Liver (tissue), 8 donors: ENCODE measurements at regions not wholly inside any gene's neighbourhood (a gene's known extent, or its start where the extent isn't known, plus 50 kb on each side); places are given as distances from the start of the nearest gene placed in this dataset.

Source experiments
- DNase-seq: peaks from one replicate; pipeline ENCODE4 v3.0.0-alpha.2; 2017; ENCODE audit warnings: low spot score
- H3K27ac ChIP-seq, 2 donors: one replicate each; pipeline ENCODE4 v1.7.0; 2013; ENCODE audit warnings: inconsistent platforms in 2 of 2, low read length in 2 of 2, control low read depth in 1 of 2, low read depth in 1 of 2, mild to moderate bottlenecking in 1 of 2
- H3K27me3 ChIP-seq, 4 donors: one replicate each; pipeline versions ENCODE4 v1.6.1 to v1.7.0; 2013; ENCODE audit warnings: low read length in 3 of 4, inconsistent platforms in 1 of 4, mild to moderate bottlenecking in 1 of 4, moderate library complexity in 1 of 4; ENCODE audit not compliant: control insufficient read depth in 4 of 4, insufficient read depth in 4 of 4
- H3K36me3 ChIP-seq, 4 donors: one replicate each; pipeline versions ENCODE4 v1.6.1 to v1.7.0; 2013; ENCODE audit warnings: low read length in 3 of 4, mild to moderate bottlenecking in 3 of 4, low read depth in 1 of 4, moderate library complexity in 1 of 4; ENCODE audit not compliant: control insufficient read depth in 4 of 4, insufficient read depth in 3 of 4
- H3K4me1 ChIP-seq, 4 donors: one replicate each; pipeline versions ENCODE4 v1.6.1 to v1.7.0; 2013; ENCODE audit warnings: low read length in 3 of 4, mild to moderate bottlenecking in 3 of 4, moderate library complexity in 1 of 4; ENCODE audit not compliant: control insufficient read depth in 4 of 4, insufficient read depth in 4 of 4
- H3K4me3 ChIP-seq, 3 donors: one replicate each; pipeline versions ENCODE4 v1.6.1 to v1.7.0; 2013; ENCODE audit warnings: low read length in 3 of 3, control low read depth in 1 of 3, low read depth in 1 of 3, mild to moderate bottlenecking in 1 of 3
- H3K9ac ChIP-seq, 2 donors: one replicate each; pipeline ENCODE4 v1.7.0; 2013; ENCODE audit warnings: low read length in 2 of 2, mild to moderate bottlenecking in 2 of 2, moderate library complexity in 2 of 2, control low read depth in 1 of 2, low read depth in 1 of 2
- H3K9me3 ChIP-seq, 4 donors: one replicate each; pipeline versions ENCODE4 v1.6.1 to v1.7.0; 2013; ENCODE audit warnings: low read length in 3 of 4; ENCODE audit not compliant: control insufficient read depth in 4 of 4
- ATF3 ChIP-seq: IDR thresholded peaks from 2 replicates; pipeline ENCODE4 v1.6.1; 2016; ENCODE audit warnings: antibody characterized with exemption
- CTCF ChIP-seq: fragments of 150-350 bp; IDR thresholded peaks from 2 replicates; pipeline ENCODE4 v1.5.1; 2017; ENCODE audit warnings: improper control_type of control experiment, low read depth, low read length; ENCODE audit not compliant: missing input control
- EGR1 ChIP-seq, 2 donors: IDR thresholded peaks; 2 replicates each; pipeline ENCODE4 v1.6.1; 2016 to 2018; ENCODE audit warnings: antibody characterized with exemption in 2 of 2, low read depth in 2 of 2
- FOXA1 ChIP-seq: IDR thresholded peaks from 2 replicates; pipeline ENCODE4 v1.6.1; 2016; ENCODE audit warnings: antibody characterized with exemption
- FOXA2 ChIP-seq: IDR thresholded peaks from 2 replicates; pipeline ENCODE4 v1.6.1; 2016; ENCODE audit warnings: antibody characterized with exemption
- GABPA ChIP-seq, 2 donors: IDR thresholded peaks in 1 of 2; conservative IDR thresholded peaks in 1 of 2; 2 replicates each; pipeline ENCODE4 v1.6.1; 2016; ENCODE audit warnings: antibody characterized with exemption in 2 of 2, mild to moderate bottlenecking in 1 of 2, moderate library complexity in 1 of 2
- HNF4A ChIP-seq, 2 donors: conservative IDR thresholded peaks; 2 replicates each; pipeline ENCODE4 v1.6.1; 2016; ENCODE audit warnings: antibody characterized with exemption in 2 of 2, mild to moderate bottlenecking in 2 of 2
- HNF4G ChIP-seq: IDR thresholded peaks from 2 replicates; pipeline ENCODE4 v1.6.1; 2016; ENCODE audit warnings: antibody characterized with exemption
- JUND ChIP-seq, 2 donors: IDR thresholded peaks; 2 replicates each; pipeline ENCODE4 v1.6.1; 2016; ENCODE audit warnings: antibody characterized with exemption in 2 of 2
- MAX ChIP-seq: IDR thresholded peaks from 2 replicates; pipeline ENCODE4 v1.6.1; 2016; ENCODE audit warnings: antibody characterized with exemption
- NR2F2 ChIP-seq: IDR thresholded peaks from 2 replicates; pipeline ENCODE4 v1.6.1; 2016; ENCODE audit warnings: antibody characterized with exemption
- RAD21 ChIP-seq, 2 donors: IDR thresholded peaks; 2 replicates each; pipeline ENCODE4 v1.6.1; 2016; ENCODE audit warnings: antibody characterized with exemption in 2 of 2, mild to moderate bottlenecking in 2 of 2
- REST ChIP-seq: IDR thresholded peaks from 2 replicates; pipeline ENCODE4 v1.6.1; 2016; ENCODE audit warnings: antibody characterized with exemption, mild to moderate bottlenecking
- RXRA ChIP-seq, 2 donors: IDR thresholded peaks; 2 replicates each; pipeline ENCODE4 v1.6.1; 2017 to 2018; ENCODE audit warnings: antibody characterized with exemption in 2 of 2, mild to moderate bottlenecking in 1 of 2
- SP1 ChIP-seq: IDR thresholded peaks from 2 replicates; pipeline ENCODE4 v1.6.1; 2018; ENCODE audit warnings: antibody characterized with exemption, mild to moderate bottlenecking
- TAF1 ChIP-seq: conservative IDR thresholded peaks from 2 replicates; pipeline ENCODE4 v1.6.1; 2016; ENCODE audit warnings: antibody characterized with exemption, mild to moderate bottlenecking
- YY1 ChIP-seq: IDR thresholded peaks from 2 replicates; pipeline ENCODE4 v1.6.1; 2016; ENCODE audit warnings: antibody characterized with exemption, mild to moderate bottlenecking
- ZBTB33 ChIP-seq: IDR thresholded peaks from 2 replicates; pipeline ENCODE4 v1.6.1; 2016; ENCODE audit warnings: antibody characterized with exemption
- WGBS: extraction: QIAGEN DNeasy Blood & Tissue Kit; methylation state at CpG from one replicate; pipeline ENCODE4 v1.1.7; 2013; 5-methylcytosine and 5-hydroxymethylcytosine counted together
- donor health status: healthy.
- donor health status: healthy.
- donor health status: healthy.
- donor health status: healthy.
- donor health status: healthy.

GRCh38 chr14:29273513-29273912, 506.9 kb downstream of the FOXG1 start:
- Histone ChIP-seq H3K9ac (no peak overlapping the region), H3K36me3 (no peaks in the 10 kb centered on the region), H3K27ac (no peak overlapping the region), H3K4me3 (no peak overlapping the region), H3K9me3 (no peaks in the 10 kb centered on the region), H3K27me3 (no peaks in the 10 kb centered on the region), H3K4me1 (no peaks in the 10 kb centered on the region)
- no peak for TF ChIP-seq HNF4A (conservative IDR thresholded peaks at IDR 0.05)
- TF ChIP-seq GABPA (IDR thresholded peaks at IDR 0.05 in 1 of 2, conservative IDR thresholded peaks at IDR 0.05 in 1 of 2), result no peak
- no peak for TF ChIP-seq YY1
- TF ChIP-seq SP1, result no peak
- TF ChIP-seq TAF1, result no peak
- no peak for TF ChIP-seq FOXA2
- TF ChIP-seq ZBTB33, result no peak
- no peak for DNase-seq
- WGBS, result 83% methylated on average over 1 of the region's 1 CpG

- no peak for DNase-seq
These were observed 508.5 kb downstream of the FOXG1 start for GRCh38 chr14:29274890-29275596.

More at GRCh38 chr14:29274890-29275596, 508.5 kb downstream of the FOXG1 start:
- H3K27me3 ChIP-seq, result peaks cover 0 to 2% (median 0%) of the 10 kb centered on the region in 4 donors
- H3K27ac ChIP-seq, result no peak overlapping the region
- no peak overlapping the region for H3K9ac ChIP-seq
- no peaks in the 10 kb centered on the region for H3K9me3 ChIP-seq
- no peaks in the 10 kb centered on the region for H3K4me1 ChIP-seq
- H3K4me3 ChIP-seq, result no peak overlapping the region
- WGBS, result 68% methylated on average over 10 of the region's 10 CpGs
- TF ChIP-seq HNF4A (conservative IDR thresholded peaks at IDR 0.05) (no peak), SP1 (no peak), CTCF (no peak), MAX (no peak), FOXA1 (no peak), YY1 (no peak), FOXA2 (no peak), RAD21 (IDR thresholded peaks at IDR 0.05) (no peak), JUND (IDR thresholded peaks at IDR 0.05) (no peak), HNF4G (no peak), ZBTB33 (no peak), REST (no peak), ATF3 (no peak), NR2F2 (no peak), GABPA (IDR thresholded peaks at IDR 0.05 in 1 of 2, conservative IDR thresholded peaks at IDR 0.05 in 1 of 2) (no peak), RXRA (IDR thresholded peaks at IDR 0.05) (no peak), TAF1 (no peak), EGR1 (IDR thresholded peaks at IDR 0.05; ENCODE audit: low read depth in 2 of 2) (no peak)
- H3K36me3 ChIP-seq, result no peaks in the 10 kb centered on the region
